NCI-H2171 (cell line): ENCODE measurements at regions not wholly inside any gene's neighbourhood (a gene's known extent, or its start where the extent isn't known, plus 50 kb on each side); places are given as distances from the start of the nearest gene placed in this dataset.
A peak's percentile ranks its signal among the peaks of the same experiment; 100 is the strongest.

Experiments
- DNase-seq: peaks from one replicate; lab custom pipeline; 2025; lab: John Stamatoyannopoulos, UW

DNA sequence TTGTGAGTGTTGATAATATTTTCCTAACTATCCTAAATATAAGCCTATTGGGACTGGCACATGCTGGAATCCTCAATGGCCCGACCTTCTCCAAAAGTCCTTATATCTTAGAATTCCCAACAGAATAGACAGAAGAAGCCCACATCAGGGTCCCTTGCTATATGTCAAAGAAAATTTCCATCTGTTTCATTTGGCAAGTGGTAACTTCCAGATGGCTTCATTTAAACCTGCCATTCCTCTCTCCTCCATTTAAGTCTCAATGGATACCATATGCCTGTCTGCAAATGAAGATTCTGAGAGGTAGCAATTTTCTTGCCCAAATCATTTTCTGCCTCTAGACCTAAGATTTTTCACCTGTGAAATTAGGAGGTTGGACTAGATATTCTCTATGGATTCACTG is 73.1 kb upstream of the KCNA4 start:
- no peak for DNase-seq

GRCh38 chr11:30091246-30091645 is 74.4 kb upstream of the KCNA4 start:
- DNase-seq: no peak

DNA sequence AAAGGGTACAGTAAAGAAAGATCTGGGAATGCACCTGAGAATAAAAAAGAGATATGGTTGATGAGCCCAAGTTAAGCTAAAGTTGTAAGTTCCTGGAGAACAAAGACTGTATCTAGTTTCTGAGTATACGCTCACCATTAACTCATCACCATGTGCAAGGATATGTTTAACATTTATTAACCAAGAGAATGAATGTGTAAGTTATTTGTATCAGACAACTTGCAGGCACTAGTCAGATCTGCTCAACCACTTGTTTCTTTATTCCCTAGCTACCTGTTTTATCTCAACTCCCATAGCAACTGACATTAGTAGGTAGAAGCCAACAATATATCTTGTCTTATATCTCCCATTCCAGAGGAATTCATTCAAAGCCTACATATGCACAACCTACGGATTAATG is 74.9 kb upstream of the KCNA4 start:
- no peak for DNase-seq

DNA sequence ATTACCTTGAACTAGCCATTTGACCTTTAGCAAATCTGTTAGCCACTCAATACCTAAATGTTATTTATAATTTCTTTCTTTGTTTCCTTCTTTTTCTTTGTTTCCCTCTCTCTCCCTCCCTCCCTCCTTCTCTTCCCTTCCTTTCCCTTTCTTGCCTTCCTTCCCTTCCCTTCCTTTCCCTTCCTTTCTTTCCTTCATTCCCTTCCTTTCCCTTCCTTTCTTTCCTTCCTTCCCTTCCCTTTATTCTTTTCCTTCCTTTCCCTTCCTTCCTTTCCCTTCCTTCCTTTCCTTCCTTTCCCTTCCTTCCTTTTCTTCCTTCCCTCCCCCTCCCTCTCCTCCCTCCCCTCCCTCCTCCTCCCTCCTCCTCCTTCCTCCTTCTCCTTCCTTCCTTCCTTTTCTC is 75.7 kb upstream of the KCNA4 start:
- DNase-seq: no peak

- no peak for DNase-seq
Measured at GRCh38 chr11:30100495-30100894, 83.7 kb upstream of the KCNA4 start.

GRCh38 chr11:30106222-30107181 is 89.7 kb upstream of the KCNA4 start:
- DNase-seq: no peak

GRCh38 chr11:30107899-30108298 is 91.1 kb upstream of the KCNA4 start:
- no peak for DNase-seq

- no peak for DNase-seq
Measured at GRCh38 chr11:30109774-30110173, 92.9 kb upstream of the KCNA4 start.

- DNase-seq: no peak
Measured at GRCh38 chr11:30110691-30111090, 93.9 kb upstream of the KCNA4 start.

DNA sequence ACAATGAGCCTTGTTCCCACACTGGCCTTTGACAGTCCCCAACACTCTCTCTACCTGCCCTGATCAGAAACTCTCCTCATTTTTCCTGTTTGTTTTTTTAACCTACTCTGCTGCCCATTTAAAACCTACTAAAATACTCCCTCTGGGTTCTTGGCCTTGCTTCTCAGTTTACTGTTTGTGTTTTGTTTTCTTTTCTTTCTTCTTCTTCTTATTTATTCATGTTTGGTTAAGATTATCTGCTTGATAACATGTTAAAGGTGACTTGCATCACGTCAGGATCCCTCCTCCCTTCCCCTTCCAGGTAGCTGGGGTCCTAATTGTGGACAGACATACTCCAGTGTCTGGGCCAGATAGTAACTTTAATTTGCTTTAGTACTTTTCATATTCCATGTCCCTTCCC is 95.0 kb upstream of the KCNA4 start:
- DNase-seq: no peak

DNA sequence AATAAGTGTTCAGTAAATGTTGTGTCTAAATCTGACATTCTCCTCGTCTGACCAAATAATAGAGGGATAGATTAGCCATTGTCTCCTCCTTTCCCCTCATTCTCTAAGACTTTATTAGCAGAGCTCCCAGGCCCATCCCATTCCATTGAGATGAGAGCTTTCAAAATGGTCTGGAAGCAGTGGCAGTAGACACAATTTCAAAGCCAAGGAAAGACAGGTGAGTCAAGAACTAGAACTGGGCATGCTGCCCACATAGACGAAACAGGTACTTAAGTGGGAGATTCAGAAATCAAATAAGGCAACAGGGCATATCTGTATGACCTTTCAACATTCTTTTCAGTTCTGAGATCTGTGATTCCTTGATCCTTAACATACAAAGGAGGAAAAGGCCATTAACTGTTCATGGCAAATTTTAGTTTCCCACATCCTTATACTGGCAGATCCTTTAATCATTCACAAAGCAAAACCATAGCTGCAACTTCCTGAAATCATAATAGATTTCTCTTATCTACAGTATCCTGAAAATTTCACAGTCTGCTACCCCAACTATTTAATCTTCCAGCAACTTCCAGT is 96.6 kb upstream of the KCNA4 start:
- no peak for DNase-seq

DNA sequence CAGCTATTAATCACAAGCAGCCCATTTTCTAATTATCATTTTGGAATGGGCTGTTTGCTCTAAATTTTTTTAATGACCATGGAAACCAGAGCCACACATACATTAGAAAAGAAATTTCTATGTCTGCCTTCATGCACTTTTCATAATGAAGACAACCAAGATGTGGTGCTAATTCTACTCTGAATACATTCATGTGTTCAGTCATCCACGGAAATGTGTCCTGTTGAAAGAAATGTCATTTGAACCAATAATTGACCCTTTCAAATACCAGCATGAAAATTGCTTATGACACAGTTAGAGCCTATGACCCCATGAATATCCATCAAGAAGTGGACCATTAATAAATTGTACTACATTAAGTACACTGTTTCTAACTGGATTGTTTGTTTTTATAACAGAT is 99.7 kb upstream of the KCNA4 start:
- no peak for DNase-seq

DNA sequence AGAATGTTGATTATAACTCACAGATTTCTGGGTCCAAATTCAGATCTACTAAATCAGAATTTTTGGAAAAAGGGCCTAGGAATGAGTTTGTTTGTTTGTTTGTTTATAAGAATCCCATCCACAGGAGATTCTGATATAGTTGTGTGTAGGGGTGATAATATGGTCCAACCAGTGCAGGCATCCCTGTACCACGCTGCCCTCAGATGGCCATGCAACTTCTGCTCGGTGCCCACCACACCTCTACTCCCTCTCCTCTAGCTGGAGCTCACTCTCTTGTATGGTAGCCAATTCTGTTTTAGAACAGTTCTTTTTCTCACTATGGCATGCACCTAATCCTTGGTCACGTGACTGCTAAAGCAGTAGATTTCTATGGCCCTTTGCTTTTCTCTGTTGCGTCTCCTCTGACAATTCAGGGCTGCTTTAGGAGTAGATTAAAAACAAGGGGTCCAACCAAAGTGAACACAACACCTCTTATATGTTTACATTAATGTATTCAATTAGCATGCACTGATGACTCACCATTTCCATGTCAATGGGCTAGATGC is 103.3 kb upstream of the KCNA4 start:
- no peak for DNase-seq

- no peak for DNase-seq
Measured at GRCh38 chr11:30125456-30125855, 105.4 kb upstream of the FSHB start.

GRCh38 chr11:30128269-30128932 is 102.4 kb upstream of the FSHB start:
- no peak for DNase-seq

GRCh38 chr11:30131535-30131934 is 99.3 kb upstream of the FSHB start:
- DNase-seq: no peak

DNA sequence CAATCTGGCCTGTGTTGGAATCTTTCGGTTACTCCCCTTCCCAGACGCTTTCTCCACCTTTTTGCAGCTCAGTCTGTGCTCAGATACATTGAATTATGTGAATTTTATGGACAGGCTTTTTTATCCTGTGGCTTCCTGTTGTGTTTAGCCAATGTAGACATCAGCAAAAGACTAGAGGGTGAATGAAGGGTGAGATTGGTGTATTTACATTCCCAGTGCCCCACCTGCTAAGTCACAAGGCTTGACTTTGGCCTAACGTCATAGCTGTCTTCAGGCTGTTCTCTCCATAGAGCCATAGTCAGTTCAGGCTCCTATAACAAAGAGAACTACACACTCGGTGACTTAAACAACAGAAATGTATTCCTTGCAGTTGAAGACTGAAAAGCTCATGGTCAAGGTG is 97.5 kb upstream of the FSHB start:
- no peak for DNase-seq

DNA sequence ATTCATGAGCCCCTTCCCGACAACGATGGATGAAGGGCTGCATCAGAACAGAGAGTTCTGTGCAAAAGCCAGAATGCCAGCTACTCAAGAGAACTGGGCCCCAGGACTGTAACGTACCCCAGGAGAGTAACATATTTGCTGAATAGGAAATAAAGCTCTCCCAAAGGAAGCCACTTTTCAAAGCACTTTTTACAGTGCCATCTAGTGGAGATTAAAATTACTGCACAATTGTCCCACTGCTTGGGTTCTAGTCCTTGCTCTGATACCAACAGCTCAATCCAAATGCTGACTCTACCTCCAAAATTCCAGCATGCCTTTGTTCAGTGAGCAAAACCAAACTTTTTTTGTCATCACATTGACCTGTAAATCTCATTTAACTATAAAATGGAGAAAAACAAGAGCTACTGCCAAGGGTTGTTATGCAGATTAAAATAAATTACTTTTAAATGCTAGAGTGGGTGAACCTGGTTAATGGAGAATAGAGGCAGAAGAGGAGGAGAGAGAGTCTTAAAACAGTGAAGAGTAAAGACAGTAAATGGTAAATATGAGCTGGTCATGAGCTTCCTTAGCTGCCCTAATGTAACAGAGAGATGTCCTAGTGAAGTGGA is 87.6 kb upstream of the FSHB start:
- DNase-seq: peak; percentile 14

DNA sequence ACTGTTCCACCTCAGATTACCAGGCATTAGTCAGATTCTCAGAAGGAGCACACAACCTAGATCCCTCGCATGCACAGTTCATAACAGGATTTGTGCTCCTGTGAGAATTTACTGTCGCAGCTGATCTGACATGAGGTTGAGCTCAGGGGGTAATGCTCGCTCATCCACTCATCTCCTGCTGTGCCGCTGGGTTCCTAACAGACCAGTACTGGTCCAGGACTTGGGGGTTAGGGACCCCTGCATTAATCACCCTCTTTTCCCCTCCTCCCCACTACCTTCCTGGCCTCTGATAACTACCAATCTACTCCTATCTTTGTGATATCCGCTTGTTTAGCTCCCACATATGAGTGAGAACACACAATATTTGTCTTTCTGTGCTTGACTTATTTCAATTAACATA is 83.5 kb upstream of the FSHB start:
- no peak for DNase-seq

GRCh38 chr11:30149998-30150397 is 80.8 kb upstream of the FSHB start:
- DNase-seq: no peak

GRCh38 chr11:30150425-30150824 is 80.4 kb upstream of the FSHB start:
- DNase-seq: no peak

DNA sequence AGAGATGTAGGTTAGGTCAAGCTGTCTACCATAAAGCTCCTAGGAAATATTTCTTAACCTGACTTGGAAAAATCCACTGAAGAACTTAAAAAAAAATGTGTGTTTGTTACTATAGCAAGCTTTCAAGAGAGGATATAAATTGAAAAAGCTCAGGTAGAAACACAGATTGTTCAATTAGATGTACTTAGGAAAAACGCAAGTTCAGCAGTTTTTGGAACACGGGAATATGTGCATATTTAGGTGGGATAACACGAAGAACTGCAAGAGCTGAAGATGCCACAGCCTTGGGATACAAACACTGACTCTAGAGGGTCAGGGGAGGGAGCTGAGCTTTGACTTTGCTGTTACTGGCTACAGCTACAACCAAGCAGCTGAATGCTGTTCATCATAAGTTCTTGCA is 77.8 kb upstream of the FSHB start:
- DNase-seq: no peak
